HuH-7 (cell line): ENCODE measurements at regions not wholly inside any gene's neighbourhood (a gene's known extent, or its start where the extent isn't known, plus 50 kb on each side); places are given as distances from the start of the nearest gene placed in this dataset.
"Not testable (repeated sequence)": the region's sequence is repeated elsewhere in the genome, so short reads cannot be mapped to it uniquely, and the experiment has no call there.

Experiments used
- DNase-seq: peaks from one replicate; pipeline ENCODE4 v3.0.0; 2011; ENCODE audit warnings: low spot score

DNA sequence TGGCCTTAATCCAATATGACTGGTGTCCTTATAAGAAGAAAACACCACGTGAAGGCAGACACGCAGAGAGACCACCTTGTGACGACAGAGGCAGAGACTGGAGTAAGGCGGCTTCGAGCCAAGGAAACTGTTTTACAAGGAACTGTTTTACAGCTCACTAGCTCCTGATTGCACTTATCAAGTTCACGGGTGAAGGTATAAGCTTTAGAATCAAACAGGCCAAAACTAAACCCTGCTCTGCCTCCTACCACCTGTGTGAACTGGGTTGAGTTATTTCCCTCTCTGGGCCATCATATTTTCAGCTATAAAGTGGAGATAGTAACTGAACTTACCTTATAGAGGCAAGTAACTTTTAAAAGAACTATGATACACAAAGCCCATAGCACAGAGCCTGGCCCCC lies 166.9 kb upstream of the NFIA start:
- DNase-seq, result no peak

DNA sequence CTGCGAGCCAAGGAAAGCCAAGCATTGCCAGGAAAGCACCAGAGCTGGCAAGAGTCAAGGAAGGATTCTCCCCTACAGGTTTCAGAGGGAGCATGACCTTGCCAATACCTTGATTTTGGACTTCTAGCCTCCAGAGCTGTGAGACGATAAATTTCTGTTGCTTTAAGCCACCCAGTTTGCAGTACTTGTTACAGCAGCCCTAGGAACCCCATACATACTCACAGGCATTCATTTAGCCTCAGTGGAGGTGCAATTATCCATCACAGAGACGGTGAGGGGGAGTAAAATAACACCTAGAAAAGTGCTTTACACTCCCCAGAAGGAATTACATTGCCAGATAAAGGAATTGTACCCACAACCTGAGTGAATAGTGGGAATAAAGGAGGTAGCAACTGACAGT lies 167.4 kb upstream of the NFIA start:
- no peak for DNase-seq

DNA sequence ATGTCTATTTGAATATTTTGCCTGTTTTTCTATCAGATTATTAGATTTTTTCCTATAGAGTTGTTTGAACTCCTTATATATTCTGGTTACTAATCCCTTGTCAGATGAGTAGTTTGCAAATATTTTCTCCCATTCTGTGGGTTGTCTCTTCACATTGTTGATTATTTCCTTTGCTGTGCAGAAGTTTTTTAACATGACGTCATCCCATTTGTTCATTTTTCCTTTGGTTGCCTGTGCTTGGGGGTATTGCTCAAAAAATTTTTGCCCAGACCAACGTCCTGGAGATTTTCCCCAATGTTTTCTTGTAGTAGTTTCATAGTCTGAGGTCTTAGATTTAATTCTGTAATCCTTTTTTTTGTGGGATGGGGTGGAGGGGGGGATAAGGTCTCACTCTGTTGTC lies 168.7 kb upstream of the NFIA start:
- not testable (repeated sequence) for DNase-seq

DNA sequence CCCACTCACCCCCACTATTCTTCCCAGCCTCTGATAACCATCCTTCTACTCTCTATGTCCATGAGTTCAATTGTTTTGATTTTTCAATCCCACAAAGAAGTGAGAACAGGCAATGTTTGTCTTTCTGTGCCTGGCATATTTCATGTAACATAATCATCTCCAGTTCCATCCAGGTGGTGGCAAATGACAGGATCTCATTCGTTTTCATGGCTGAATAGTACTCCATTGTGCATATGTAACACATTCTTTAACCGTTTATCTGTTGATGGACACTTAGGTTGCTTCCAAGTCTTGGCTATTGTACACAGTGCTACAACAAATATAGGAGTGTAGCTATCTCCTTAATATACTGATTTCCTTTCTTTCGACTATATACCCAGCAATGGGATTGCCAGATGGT lies 169.3 kb upstream of the NFIA start:
- no peak for DNase-seq

DNA sequence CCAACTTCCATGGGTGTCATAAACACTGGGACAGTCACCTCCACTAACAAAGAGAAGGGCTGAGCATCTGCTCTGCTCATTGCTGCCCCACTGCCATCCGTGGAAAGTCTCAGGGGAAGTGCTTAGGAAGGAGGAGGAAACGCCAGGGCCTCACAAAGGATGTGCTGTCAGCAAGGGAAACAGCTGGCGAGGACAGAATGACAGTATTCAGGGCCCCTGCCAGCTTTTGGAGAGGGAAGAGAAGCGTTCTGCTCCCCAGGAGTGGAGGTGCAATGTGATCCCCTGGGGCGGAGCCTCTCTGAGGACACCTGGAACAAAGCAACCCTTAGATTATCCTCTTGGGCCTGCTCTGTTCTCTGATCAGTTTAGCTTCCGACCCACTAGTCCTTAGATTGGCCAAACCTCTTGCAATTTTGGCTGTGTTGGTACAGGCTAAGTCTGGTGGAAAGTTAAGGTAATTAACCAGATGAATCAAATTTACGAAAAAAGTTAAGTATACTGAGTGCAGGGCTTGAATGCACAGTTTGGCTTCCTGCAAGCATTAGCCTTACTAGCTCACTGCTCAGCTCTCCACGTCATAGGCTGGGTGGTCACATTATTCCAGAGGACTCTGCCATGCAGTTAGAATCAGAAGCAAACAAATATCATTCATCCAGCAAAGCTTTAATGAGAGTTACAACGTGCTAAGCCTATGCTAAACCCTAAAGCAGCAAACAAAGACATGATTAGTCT lies 170.2 kb upstream of the NFIA start:
- no peak for DNase-seq

DNA sequence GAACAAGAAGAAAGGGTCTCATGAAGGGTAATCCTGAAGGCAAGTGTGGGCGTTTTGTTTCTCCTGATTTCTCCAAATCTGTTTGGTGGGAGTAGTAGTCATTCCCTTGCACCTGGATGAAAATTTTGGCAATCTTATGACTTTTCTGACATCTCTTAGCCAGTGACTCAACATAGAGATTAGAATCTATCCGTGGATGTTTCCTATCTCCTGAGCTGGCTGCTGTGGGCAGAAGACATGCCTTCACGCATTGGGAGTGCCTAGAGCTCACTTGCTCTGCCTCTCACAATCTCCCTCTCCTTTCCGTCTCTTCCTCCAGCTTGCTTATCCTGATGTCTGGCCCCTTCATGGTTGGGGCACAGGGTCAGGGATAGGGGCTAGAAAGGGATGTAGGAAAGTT lies 174.2 kb upstream of the NFIA start:
- no peak for DNase-seq

DNA sequence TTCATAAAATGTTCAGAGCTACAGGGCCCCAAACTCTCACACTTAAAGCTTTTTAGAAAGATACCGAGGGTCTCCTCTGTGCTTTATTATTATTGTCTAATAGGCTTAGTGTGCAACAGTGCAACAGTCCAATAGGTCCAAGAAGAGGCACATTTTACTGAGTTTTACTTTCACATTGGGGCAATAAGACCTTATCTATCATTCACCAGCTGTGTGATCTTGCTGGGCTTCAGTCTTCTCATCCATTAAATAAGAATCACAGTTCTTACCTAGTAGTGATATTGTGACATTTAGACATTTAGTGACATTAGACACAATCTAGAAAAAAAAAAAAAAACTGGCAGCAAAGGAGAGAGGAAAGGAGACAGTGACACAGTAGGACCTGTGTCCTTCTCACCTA lies 175.8 kb upstream of the NFIA start:
- DNase-seq, result no peak

DNA sequence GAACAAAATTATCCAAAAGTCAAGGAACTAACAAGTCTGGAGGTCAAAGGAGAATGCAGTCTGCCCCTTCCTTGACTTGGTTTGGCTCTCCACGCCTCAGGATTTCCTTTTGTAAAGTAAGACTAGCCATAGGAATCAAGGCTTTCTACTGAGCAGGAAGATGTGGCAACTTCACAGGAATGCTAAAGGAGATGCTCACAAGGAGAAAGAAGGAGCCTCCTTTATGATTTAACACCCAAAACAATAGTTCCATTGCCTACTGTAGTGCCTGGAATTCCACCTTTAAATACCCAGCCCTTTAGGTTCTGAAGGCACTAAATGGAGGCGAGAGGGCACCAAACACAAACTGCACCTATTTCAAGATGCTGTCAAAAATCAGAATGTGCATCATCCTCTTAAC lies 176.3 kb upstream of the NFIA start:
- DNase-seq, result no peak

DNA sequence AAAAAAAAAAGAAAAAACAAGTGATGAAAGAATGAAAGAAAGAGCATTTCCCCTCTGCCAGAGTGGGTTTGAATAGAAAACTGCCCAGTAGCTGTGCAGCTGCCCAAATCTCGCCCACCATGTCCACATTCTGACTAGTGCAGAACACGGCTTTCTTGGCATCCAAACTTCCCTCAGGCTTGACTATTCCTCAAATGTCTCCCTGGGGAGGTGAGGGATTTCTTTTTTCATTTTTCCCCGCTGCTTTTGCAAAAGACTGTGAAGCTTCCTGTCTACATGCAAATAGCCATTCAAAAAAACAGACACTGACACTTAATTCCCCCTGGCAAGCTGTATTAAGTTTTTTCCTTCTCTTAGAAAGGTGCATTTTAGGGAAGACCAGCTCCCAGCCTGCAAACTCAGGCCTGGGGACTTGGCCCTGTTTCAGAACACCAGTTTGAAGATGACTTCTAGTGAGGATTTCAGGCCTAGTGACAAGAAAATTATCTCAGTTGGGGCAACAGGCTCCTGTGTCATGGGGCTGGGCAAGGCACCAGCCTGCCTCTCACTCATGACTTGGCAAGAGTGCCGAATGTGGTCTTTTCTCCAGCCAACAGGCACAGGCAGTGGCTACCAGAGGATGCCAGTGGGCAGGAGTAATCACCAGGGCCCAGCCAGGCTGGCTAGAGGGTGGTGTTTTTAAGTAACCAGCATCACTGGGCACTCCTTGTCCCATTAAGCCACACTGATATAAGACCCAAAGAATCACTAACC lies 178.1 kb upstream of the NFIA start:
- DNase-seq, result no peak

DNA sequence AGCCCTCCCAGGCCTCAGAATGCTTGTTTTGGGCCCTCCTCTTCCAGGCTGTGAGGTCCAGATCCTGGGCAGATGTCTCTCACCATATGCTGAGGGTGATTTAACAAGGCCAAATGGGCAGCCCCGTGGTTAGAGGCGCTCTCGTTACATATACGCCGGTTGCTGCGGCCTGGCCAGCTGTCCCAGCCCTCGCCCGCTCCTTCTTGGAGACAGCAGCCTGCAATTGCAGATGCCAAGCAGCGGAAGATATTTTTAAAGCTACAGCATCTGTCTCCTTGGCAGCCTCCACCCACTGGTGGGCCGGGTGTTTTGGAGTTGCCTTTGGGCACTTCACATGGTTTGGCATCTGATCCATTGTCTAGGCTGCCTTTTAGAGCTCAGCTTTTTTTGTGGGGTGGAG lies 178.8 kb upstream of the NFIA start:
- DNase-seq, result no peak

DNA sequence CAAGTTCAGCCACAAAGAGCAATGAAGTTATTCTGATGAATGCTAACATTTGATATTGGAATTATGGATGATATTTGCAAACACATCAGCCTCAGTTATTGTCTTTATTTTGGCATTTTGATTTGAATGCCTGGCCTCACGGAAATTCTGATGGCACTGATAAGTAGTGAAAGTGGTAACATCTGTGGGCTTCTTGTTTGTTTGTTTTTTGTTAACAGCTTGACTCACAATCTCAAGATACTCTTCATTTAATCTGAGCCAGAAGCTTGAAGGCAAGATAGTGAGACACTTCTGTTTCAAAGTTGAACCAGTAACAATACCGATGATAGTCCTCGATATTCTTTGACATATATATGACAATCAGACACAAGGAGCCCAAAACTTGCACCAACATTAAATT lies 182.9 kb upstream of the NFIA start:
- DNase-seq, result no peak

DNA sequence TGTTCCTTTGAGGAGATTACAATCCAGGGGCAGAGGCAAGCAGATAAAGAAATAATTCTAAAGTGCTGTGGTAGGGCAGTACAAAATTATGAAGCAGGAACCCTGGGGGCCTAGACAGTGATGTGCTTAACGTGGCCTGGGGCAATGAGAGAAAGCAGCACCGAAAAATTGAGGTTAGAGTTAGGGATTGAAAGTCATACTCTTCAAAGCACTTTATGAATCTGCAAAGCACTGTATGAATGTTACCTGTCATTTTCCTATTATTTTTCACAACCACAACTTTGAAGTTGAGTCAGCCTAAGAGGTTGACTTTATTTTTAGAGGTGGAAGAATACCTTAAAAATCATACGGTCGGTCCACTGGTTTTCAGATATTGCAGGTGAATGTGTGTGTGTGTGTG lies 183.4 kb upstream of the NFIA start:
- no peak for DNase-seq

DNA sequence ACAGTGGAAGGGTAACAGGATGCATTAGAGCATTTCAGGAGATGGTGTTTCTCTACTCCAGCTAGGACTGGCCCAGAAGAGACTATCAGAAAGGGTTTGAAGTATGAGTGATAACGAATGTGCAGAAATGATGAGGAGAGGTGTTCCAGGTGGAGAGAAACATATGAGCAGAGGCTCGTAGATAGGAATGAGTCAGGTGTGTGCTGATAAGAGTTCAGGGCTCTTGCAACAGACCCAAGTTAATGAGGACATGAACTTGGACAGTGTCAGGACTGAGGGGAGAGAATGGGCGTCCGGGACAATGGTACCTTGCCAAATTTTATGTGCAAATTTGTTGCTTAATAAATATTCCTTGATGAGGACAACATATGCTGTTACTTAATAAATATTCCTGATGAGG lies 183.9 kb upstream of the NFIA start:
- no peak for DNase-seq

DNA sequence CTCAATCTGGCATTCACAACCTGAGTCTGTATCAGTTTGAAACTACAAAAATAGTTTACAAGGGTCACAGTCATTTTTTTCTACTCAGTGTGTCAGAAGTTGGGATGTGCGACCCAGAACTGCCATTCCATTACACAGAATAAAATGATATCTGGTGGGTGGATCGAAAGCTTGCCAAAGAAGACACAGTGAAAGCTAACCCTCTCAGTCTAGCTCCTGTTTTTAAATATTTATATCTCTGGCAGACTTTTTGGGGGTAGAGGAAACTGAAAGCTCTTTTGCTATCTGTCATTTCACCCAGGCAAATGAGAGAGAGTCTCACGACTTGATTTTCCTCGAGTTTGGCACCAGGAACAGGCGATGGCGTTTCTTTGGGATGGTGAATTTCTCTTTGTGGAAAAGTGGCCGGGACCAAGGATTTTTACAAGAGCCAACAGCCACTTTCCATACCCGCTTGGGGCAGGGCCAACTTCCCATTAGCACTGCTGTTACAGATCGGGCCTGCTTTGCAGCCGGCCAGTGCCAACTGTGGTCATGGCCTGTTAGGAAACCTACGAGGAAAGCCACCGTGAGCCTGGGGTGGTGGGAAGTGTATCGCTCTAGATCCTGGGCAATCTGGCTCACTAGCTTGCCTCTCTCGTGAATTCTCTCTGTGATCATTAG lies 185.5 kb upstream of the NFIA start:
- no peak for DNase-seq

DNA sequence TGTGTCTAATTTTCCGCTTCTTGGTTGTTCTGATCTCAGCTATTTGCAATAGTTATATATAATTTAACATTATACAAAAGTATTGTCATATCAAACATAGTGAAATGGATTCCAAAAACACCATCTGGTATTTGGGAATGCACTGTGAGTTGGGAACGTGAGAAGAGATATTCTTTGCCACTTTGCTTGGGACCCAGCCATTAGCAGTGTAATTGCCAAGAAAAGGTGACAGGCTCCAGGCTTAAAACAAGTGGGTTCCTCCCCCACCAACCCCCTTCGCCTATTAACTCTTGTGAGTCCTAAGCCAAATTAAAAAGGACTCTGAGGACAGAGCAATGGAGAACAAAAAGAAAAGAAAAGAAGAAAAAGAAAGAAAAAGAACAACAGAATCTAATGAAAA lies 186.7 kb upstream of the NFIA start:
- DNase-seq, result no peak

DNA sequence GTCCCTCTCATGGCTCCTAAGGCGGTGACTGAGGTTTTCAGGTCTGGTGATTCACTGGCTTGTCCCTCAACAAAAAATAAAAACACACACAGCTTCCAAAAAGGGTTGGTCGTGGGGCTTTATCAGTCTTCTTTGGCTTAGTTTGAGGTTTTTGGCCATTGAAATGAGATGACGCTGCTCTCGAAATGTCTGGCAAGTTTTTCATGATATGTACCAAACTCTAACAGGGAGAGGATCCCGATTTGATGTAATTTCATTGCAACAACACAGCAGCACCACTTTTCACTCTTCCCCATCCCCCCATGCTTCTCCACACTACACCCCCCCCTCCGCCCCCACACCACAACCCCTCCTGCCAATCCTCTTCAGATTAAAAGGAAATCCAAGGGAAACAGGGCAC lies 187.1 kb upstream of the NFIA start:
- no peak for DNase-seq

DNA sequence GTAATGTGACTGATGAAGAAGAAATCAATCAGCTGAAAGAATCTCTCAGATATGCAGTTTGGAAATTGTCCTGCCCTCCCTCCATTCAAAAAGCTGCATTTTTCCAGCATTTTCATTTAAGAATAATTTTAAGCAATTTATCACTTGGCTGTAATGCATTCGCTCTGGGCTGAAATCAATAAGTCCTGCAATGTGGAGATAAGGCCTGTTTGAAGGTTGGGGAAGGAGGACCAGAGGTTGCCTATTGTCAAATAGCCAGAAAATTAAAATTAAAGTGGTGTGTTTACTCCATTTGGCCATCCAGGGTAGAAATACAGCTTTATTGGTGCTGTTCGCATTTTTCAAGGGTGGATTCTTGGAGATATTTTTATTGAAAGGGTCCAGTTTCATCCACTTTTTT lies 187.6 kb upstream of the NFIA start:
- DNase-seq, result no peak

DNA sequence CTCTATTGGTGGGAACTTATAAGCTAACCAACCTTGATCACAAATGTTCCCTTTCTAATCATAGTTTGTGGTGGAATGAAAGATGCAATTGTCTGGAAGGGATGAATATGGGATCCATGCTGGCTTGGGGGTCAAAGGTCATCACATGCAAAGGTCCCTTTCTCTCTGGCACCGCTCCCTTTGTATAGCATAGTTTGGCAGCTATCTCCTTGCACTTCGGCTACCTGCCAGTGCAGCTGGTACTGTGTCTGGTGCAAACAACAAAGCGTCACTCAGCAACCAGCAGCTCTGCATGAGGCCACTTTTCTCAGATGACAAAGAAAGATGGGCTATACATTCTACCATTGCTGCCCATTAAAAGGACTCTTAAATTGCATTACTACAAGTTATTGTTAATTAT lies 188.2 kb upstream of the NFIA start:
- no peak for DNase-seq

DNA sequence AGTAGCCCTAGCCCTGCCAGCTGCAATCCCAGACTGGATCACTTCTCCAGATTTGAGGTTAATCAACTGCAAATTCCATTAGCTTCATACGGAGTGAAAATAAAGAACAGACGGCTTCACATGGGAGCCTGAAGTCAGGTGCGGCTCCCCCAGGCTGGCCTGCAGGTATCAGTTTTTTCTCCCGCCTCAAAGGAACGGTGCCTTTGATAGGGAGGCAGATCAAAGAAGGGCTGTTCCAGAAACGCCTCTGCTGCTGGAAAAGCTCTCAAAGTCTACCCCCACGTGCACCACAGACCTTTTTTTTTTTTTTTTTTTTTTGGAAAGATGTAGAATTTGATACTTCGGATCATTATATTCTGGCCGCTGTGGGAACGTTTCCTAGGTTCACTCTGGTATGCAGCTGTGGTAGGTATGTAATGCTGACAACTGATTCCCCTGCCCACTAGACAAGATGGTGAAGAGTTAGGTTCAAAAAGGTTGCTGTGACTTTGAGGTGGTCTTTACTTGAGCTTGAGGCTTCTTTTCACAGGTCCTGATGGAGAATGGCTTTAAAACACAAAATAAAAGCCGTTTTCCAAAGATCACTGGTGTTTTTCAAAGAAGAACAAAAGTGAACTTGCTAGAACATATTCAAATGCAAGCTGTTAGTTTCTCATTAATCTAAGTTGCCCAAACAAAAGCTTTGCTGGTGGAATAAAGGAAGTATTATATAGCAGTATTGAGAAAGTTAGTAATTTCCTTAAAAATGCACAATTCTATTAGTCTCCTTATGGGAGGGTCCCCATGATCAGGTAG lies 189.0 kb upstream of the NFIA start:
- DNase-seq, result no peak

DNA sequence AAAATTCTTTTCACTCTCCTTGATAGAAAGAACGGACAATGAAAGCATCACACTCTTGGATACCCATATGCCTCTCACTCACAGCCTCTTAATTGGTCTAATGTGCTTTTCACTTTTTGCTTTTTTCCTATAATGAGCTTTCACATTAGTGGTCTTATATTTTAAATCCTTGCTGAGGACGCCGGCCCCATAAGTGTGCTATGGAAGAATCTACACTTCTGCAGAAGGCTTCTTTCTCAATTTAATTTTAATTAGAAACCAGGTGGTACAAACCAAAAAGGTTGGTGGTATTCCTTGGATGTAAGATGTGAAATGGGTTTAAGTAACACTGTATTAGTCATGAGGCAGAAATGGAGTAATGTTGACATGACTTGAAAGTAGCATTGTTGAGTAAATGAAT lies 190.6 kb upstream of the NFIA start:
- no peak for DNase-seq

DNA sequence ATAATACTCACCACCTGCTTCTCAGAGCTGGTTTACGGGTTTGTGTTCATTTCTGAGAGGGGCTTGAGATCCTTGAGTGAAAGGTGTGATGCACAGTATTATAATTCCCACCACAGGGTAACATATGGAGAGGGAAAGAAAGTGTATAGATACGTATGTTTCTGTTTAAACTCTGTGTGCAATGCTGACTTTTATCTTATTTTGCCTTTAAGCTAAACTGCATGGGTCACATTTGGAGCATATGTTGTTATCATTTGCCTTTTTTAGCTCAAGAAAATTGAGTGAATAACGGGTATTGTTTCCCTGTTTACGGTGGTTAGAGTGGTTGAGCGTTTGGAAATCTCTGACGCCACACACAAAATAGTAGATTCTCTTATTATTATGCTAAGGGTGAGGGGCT lies 191.1 kb upstream of the NFIA start:
- DNase-seq, result no peak

DNA sequence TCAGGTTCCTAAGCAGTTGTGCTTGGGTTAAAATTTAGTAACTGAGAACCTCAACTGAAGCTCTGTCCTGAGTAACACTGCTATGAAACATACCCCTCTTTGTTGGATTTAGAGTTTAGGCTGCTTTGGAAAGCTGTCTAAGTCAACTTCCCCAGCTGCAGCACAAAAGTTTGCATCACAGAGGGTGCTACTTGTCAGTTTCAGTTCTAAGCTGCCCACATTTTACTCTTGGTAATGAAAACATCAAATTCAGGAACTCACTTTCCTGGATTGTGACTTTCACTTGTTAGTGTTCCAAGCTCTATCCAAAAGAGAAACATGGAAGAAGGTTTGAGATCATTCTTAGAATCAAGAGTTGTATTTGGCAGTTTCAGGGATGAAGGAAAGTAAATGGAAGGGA lies 191.7 kb upstream of the NFIA start:
- DNase-seq, result no peak

DNA sequence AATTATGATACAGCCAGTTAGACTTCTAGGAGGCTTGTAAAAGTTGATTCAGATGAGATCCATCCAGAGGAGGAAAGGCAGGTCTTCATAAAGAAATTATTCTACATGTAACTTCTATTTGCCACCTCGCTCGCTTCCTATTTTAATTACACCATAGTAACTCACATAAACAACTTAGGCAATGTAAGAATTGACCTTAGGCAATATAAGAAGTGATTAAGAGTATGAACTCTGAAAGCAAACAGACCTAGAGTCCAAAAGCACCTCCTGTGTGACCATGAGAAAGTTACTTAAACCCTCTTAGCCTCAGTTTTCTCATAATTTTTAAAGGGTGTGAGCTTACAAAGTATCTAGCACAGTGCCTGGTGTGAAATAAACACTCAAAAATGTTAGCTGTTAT lies 192.7 kb upstream of the NFIA start:
- no peak for DNase-seq
